ENCODE measurements at regions not wholly inside any gene's neighbourhood (a gene's known extent, or its start where the extent isn't known, plus 50 kb on each side); places are given as distances from the start of the nearest gene placed in this dataset.

DNA sequence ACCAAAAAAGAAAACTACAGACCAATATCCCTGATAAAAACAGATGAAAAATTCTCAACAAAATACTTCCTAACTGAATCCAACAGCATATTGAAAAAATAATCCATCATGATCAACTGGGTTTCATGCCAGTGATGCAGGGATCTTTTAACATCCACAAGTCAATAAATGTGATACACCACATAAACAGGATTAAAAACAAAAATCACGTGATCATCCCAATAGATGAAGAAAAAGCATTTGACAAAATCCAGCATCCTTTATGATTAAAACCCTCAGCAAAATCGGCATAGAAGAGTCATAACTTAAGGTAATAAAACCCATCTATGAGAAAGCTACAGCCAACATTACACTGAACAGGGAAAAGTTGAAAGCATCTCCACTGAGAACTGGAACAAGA is 107.5 kb downstream of the DCLK3 start:
- TF ChIP-seq CTCF (IDR thresholded peaks at IDR 0.05), result no peak
- TF ChIP-seq POLR2A (IDR thresholded peaks at IDR 0.05), result no peak
